ENCODE measurements at regions not wholly inside any gene's neighbourhood (a gene's known extent, or its start where the extent isn't known, plus 50 kb on each side); places are given as distances from the start of the nearest gene placed in this dataset.

GRCh38 chr20:21601799-21602198, 87.9 kb upstream of the NKX2-2 start:
- no peaks in the 10 kb centered on the region for H3F3A ChIP-seq (ENCODE audit: insufficient read depth, low read length)
- H2AFZ ChIP-seq (ENCODE audit: low read length) = no peak overlapping the region
- H3K4me3 ChIP-seq (ENCODE audit: low read depth, low read length, poor library complexity, severe bottlenecking) = no peak overlapping the region
- no peaks in the 10 kb centered on the region; the same call in 1 of the 2 replicates for H3K36me3 ChIP-seq (ENCODE audit: insufficient read depth, low read length)
- H3K79me2 ChIP-seq (ENCODE audit: insufficient read depth, low read length) = no peaks in the 10 kb centered on the region
- H3K27me3 ChIP-seq (ENCODE audit: insufficient read depth, low read length) = no peaks in the 10 kb centered on the region
- H3K4me2 ChIP-seq (ENCODE audit: low read length) = no peak overlapping the region
- no peaks in the 10 kb centered on the region for H3K4me1 ChIP-seq (ENCODE audit: insufficient read depth, low read length, severe bottlenecking)
- peaks cover 7% of the 10 kb centered on the region; the same call in 1 of the 2 replicates for H3K9me3 ChIP-seq (ENCODE audit: low read length)
- H3K9me2 ChIP-seq (ENCODE audit: low read depth, low read length) = no peaks in the 10 kb centered on the region
- no peak overlapping the region for H3K9ac ChIP-seq (ENCODE audit: low read length)
- TF ChIP-seq CTCF (IDR thresholded peaks at IDR 0.05; ENCODE audit: low read length) (no peak), EZH2 (IDR thresholded peaks at IDR 0.05; ENCODE audit: borderline replicate concordance, low read length) (no peak)
- no peak overlapping the region for H3K27ac ChIP-seq (ENCODE audit: low read depth, low read length, poor library complexity, severe bottlenecking)
- H4K20me1 ChIP-seq (ENCODE audit: insufficient read depth, low read length) = no peaks in the 10 kb centered on the region

- TF ChIP-seq CTCF (IDR thresholded peaks at IDR 0.05; ENCODE audit: low read length) (no peak), EZH2 (IDR thresholded peaks at IDR 0.05; ENCODE audit: borderline replicate concordance, low read length) (no peak)
- Histone ChIP-seq H3K36me3 (ENCODE audit: insufficient read depth, low read length) (no peaks in the 10 kb centered on the region), H3K4me3 (ENCODE audit: low read depth, low read length, poor library complexity, severe bottlenecking) (no peak overlapping the region), H3K9ac (ENCODE audit: low read length) (no peak overlapping the region), H3K27ac (ENCODE audit: low read depth, low read length, poor library complexity, severe bottlenecking) (no peak overlapping the region), H3K79me2 (ENCODE audit: insufficient read depth, low read length) (no peaks in the 10 kb centered on the region), H3K27me3 (ENCODE audit: insufficient read depth, low read length) (no peaks in the 10 kb centered on the region), H3K9me3 (ENCODE audit: low read length) (no peaks in the 10 kb centered on the region), H3K4me2 (ENCODE audit: low read length) (no peak overlapping the region), H3F3A (ENCODE audit: insufficient read depth, low read length) (no peaks in the 10 kb centered on the region), H3K4me1 (ENCODE audit: insufficient read depth, low read length, severe bottlenecking) (no peaks in the 10 kb centered on the region), H4K20me1 (ENCODE audit: insufficient read depth, low read length) (no peaks in the 10 kb centered on the region), H3K9me2 (ENCODE audit: low read depth, low read length) (no peaks in the 10 kb centered on the region), H2AFZ (ENCODE audit: low read length) (no peak overlapping the region)
These were observed 72.8 kb upstream of the NKX2-2 start for GRCh38 chr20:21586682-21587081.

GRCh38 chr20:21583486-21584168, 69.8 kb upstream of the NKX2-2 start:
- Histone ChIP-seq H3K4me1 (ENCODE audit: insufficient read depth, low read length, severe bottlenecking) (no peaks in the 10 kb centered on the region), H3K9ac (ENCODE audit: low read length) (no peak overlapping the region), H3K4me2 (ENCODE audit: low read length) (no peak overlapping the region), H4K20me1 (ENCODE audit: insufficient read depth, low read length) (no peaks in the 10 kb centered on the region), H2AFZ (ENCODE audit: low read length) (no peak overlapping the region), H3K36me3 (ENCODE audit: insufficient read depth, low read length) (no peaks in the 10 kb centered on the region), H3F3A (ENCODE audit: insufficient read depth, low read length) (no peaks in the 10 kb centered on the region), H3K9me3 (ENCODE audit: low read length) (no peaks in the 10 kb centered on the region), H3K27me3 (ENCODE audit: insufficient read depth, low read length) (0 out of 2 replicates have a peak, but pooled peaks cover 7% of the 10 kb centered on the region), H3K79me2 (ENCODE audit: insufficient read depth, low read length) (no peaks in the 10 kb centered on the region), H3K27ac (ENCODE audit: low read depth, low read length, poor library complexity, severe bottlenecking) (no peak overlapping the region), H3K4me3 (ENCODE audit: low read depth, low read length, poor library complexity, severe bottlenecking) (no peak overlapping the region), H3K9me2 (ENCODE audit: low read depth, low read length) (no peaks in the 10 kb centered on the region)
- TF ChIP-seq CTCF (IDR thresholded peaks at IDR 0.05; ENCODE audit: low read length) = no peak
- no peak for TF ChIP-seq EZH2 (IDR thresholded peaks at IDR 0.05; ENCODE audit: borderline replicate concordance, low read length)
